GM23338 (cell line): ENCODE measurements at regions not wholly inside any gene's neighbourhood (a gene's known extent, or its start where the extent isn't known, plus 50 kb on each side); places are given as distances from the start of the nearest gene placed in this dataset.
"Not testable (repeated sequence)": the region's sequence is repeated elsewhere in the genome, so short reads cannot be mapped to it uniquely, and the experiment has no call there.

ENCODE experiments used
- CREB1 ChIP-seq: fragments of 250-450 bp; sonication (Bioruptor Pico); IDR thresholded peaks from 2 replicates; pipeline ENCODE4 v1.5.0; 2020; ENCODE audit warnings: low read depth, mild to moderate bottlenecking, moderate library complexity
- EZH2 ChIP-seq: fragments of 200-600 bp; sonication (generic); IDR thresholded peaks from one replicate; pipeline ENCODE4 v1.8.0; 2017; ENCODE audit warnings: antibody characterized with exemption, mild to moderate bottlenecking, low read depth; ENCODE audit not compliant: unreplicated experiment
- EZH2phosphoT487 ChIP-seq: fragments of 200-600 bp; sonication (generic); IDR thresholded peaks from one replicate; pipeline ENCODE4 v1.8.1; 2018; ENCODE audit warnings: antibody characterized with exemption; ENCODE audit not compliant: unreplicated experiment
- JUNB ChIP-seq: IDR thresholded peaks from one replicate; pipeline ENCODE4 v1.6.1; 2016; ENCODE audit warnings: antibody characterized with exemption; ENCODE audit not compliant: unreplicated experiment
- NANOG ChIP-seq: IDR thresholded peaks from 2 replicates; pipeline ENCODE4 v1.6.1; 2016; ENCODE audit warnings: antibody characterized with exemption, borderline replicate concordance
- POLR2AphosphoS5 ChIP-seq: IDR thresholded peaks from 2 replicates; pipeline ENCODE4 v1.6.1; 2016; ENCODE audit warnings: antibody characterized with exemption, low read depth
- STAT1 ChIP-seq: IDR thresholded peaks from one replicate; pipeline ENCODE4 v1.6.1; 2016; ENCODE audit warnings: antibody characterized with exemption; ENCODE audit not compliant: unreplicated experiment
- ZNF114 ChIP-seq: fragments of 250-450 bp; sonication (Bioruptor Pico); IDR thresholded peaks from 2 replicates; pipeline ENCODE4 v1.5.0; 2020; ENCODE audit warnings: mild to moderate bottlenecking, moderate library complexity
- ZNF331 ChIP-seq: fragments of 250-450 bp; sonication (Bioruptor Pico); IDR thresholded peaks from 2 replicates; pipeline ENCODE4 v1.5.0; 2020; ENCODE audit warnings: low read depth, mild to moderate bottlenecking, moderate library complexity
- TF ChIP-seq, protein P1 (sequence below), 2 experiments: fragments of 200-600 bp in 1 of 2; sonication (generic) in 1 of 2; conservative IDR thresholded peaks; 2 replicates each; pipeline versions ENCODE4 v1.5.1 to v1.6.1; 2016 to 2017; ENCODE audit warnings: antibody characterized with exemption in 2 of 2, low read depth in 2 of 2, mild to moderate bottlenecking in 2 of 2, moderate library complexity in 1 of 2
- TF ChIP-seq, protein P2 (sequence below): IDR thresholded peaks from one replicate; pipeline ENCODE4 v1.6.1; 2018; ENCODE audit warnings: antibody characterized with exemption; ENCODE audit not compliant: unreplicated experiment
- TF ChIP-seq, protein P3 (sequence below): IDR thresholded peaks from 2 replicates; pipeline ENCODE4 v1.6.1; 2016; ENCODE audit warnings: antibody characterized with exemption
- TF ChIP-seq, protein P4 (sequence below): fragments of 250-450 bp; sonication (Bioruptor Pico); IDR thresholded peaks from 2 replicates; pipeline ENCODE4 v1.5.0; 2020; ENCODE audit warnings: mild to moderate bottlenecking, moderate library complexity

DNA sequence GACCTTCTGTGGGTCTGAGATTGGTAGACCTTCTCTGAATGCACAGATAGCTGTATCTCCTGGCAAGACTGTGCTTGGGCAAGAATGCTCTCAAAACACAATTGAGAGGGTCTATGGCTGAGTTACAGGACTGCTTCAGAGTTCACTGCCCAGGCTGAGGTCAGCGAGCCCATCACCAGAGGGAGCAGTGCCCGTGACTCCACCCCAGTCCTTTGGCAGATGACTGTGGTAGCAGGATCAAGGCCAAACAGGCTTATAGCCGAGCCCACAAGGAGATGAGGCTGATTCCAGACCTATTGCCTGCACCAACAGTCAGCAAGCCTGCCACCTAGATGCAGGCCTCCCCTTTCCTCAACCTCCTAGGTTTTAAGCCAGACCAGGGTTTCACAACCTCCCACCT lies 89.4 kb downstream of the CHRFAM7A start:
- TF ChIP-seq, protein P1, sequence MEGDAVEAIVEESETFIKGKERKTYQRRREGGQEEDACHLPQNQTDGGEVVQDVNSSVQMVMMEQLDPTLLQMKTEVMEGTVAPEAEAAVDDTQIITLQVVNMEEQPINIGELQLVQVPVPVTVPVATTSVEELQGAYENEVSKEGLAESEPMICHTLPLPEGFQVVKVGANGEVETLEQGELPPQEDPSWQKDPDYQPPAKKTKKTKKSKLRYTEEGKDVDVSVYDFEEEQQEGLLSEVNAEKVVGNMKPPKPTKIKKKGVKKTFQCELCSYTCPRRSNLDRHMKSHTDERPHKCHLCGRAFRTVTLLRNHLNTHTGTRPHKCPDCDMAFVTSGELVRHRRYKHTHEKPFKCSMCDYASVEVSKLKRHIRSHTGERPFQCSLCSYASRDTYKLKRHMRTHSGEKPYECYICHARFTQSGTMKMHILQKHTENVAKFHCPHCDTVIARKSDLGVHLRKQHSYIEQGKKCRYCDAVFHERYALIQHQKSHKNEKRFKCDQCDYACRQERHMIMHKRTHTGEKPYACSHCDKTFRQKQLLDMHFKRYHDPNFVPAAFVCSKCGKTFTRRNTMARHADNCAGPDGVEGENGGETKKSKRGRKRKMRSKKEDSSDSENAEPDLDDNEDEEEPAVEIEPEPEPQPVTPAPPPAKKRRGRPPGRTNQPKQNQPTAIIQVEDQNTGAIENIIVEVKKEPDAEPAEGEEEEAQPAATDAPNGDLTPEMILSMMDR (conservative IDR thresholded peaks at IDR 0.05; ENCODE audit: low read depth in 2 of 2), result not testable (repeated sequence)
- TF ChIP-seq POLR2AphosphoS5; CREB1 (CRISPR knock-in tag); EZH2; JUNB; EZH2phosphoT487; ZNF331 (CRISPR knock-in tag); STAT1; NANOG; ZNF114 (CRISPR knock-in tag): not testable (repeated sequence)
- TF ChIP-seq, protein P2, sequence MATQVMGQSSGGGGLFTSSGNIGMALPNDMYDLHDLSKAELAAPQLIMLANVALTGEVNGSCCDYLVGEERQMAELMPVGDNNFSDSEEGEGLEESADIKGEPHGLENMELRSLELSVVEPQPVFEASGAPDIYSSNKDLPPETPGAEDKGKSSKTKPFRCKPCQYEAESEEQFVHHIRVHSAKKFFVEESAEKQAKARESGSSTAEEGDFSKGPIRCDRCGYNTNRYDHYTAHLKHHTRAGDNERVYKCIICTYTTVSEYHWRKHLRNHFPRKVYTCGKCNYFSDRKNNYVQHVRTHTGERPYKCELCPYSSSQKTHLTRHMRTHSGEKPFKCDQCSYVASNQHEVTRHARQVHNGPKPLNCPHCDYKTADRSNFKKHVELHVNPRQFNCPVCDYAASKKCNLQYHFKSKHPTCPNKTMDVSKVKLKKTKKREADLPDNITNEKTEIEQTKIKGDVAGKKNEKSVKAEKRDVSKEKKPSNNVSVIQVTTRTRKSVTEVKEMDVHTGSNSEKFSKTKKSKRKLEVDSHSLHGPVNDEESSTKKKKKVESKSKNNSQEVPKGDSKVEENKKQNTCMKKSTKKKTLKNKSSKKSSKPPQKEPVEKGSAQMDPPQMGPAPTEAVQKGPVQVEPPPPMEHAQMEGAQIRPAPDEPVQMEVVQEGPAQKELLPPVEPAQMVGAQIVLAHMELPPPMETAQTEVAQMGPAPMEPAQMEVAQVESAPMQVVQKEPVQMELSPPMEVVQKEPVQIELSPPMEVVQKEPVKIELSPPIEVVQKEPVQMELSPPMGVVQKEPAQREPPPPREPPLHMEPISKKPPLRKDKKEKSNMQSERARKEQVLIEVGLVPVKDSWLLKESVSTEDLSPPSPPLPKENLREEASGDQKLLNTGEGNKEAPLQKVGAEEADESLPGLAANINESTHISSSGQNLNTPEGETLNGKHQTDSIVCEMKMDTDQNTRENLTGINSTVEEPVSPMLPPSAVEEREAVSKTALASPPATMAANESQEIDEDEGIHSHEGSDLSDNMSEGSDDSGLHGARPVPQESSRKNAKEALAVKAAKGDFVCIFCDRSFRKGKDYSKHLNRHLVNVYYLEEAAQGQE, result not testable (repeated sequence)
- TF ChIP-seq, protein P3, sequence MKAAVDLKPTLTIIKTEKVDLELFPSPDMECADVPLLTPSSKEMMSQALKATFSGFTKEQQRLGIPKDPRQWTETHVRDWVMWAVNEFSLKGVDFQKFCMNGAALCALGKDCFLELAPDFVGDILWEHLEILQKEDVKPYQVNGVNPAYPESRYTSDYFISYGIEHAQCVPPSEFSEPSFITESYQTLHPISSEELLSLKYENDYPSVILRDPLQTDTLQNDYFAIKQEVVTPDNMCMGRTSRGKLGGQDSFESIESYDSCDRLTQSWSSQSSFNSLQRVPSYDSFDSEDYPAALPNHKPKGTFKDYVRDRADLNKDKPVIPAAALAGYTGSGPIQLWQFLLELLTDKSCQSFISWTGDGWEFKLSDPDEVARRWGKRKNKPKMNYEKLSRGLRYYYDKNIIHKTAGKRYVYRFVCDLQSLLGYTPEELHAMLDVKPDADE, result not testable (repeated sequence)
- TF ChIP-seq, protein P4, sequence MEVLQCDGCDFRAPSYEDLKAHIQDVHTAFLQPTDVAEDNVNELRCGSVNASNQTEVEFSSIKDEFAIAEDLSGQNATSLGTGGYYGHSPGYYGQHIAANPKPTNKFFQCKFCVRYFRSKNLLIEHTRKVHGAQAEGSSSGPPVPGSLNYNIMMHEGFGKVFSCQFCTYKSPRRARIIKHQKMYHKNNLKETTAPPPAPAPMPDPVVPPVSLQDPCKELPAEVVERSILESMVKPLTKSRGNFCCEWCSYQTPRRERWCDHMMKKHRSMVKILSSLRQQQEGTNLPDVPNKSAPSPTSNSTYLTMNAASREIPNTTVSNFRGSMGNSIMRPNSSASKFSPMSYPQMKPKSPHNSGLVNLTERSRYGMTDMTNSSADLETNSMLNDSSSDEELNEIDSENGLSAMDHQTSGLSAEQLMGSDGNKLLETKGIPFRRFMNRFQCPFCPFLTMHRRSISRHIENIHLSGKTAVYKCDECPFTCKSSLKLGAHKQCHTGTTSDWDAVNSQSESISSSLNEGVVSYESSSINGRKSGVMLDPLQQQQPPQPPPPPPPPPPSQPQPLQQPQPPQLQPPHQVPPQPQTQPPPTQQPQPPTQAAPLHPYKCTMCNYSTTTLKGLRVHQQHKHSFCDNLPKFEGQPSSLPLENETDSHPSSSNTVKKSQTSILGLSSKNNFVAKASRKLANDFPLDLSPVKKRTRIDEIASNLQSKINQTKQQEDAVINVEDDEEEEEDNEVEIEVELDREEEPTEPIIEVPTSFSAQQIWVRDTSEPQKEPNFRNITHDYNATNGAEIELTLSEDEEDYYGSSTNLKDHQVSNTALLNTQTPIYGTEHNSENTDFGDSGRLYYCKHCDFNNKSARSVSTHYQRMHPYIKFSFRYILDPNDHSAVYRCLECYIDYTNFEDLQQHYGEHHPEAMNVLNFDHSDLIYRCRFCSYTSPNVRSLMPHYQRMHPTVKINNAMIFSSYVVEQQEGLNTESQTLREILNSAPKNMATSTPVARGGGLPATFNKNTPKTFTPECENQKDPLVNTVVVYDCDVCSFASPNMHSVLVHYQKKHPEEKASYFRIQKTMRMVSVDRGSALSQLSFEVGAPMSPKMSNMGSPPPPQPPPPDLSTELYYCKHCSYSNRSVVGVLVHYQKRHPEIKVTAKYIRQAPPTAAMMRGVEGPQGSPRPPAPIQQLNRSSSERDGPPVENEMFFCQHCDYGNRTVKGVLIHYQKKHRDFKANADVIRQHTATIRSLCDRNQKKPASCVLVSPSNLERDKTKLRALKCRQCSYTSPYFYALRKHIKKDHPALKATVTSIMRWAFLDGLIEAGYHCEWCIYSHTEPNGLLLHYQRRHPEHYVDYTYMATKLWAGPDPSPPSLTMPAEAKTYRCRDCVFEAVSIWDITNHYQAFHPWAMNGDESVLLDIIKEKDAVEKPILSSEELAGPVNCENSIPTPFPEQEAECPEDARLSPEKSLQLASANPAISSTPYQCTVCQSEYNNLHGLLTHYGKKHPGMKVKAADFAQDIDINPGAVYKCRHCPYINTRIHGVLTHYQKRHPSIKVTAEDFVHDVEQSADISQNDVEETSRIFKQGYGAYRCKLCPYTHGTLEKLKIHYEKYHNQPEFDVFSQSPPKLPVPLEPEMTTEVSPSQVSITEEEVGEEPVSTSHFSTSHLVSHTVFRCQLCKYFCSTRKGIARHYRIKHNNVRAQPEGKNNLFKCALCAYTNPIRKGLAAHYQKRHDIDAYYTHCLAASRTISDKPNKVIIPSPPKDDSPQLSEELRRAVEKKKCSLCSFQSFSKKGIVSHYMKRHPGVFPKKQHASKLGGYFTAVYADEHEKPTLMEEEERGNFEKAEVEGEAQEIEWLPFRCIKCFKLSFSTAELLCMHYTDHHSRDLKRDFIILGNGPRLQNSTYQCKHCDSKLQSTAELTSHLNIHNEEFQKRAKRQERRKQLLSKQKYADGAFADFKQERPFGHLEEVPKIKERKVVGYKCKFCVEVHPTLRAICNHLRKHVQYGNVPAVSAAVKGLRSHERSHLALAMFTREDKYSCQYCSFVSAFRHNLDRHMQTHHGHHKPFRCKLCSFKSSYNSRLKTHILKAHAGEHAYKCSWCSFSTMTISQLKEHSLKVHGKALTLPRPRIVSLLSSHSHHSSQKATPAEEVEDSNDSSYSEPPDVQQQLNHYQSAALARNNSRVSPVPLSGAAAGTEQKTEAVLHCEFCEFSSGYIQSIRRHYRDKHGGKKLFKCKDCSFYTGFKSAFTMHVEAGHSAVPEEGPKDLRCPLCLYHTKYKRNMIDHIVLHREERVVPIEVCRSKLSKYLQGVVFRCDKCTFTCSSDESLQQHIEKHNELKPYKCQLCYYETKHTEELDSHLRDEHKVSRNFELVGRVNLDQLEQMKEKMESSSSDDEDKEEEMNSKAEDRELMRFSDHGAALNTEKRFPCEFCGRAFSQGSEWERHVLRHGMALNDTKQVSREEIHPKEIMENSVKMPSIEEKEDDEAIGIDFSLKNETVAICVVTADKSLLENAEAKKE (CRISPR knock-in tag), result not testable (repeated sequence)
